ENCODE measurements at regions not wholly inside any gene's neighbourhood (a gene's known extent, or its start where the extent isn't known, plus 50 kb on each side); places are given as distances from the start of the nearest gene placed in this dataset.
"Not testable (repeated sequence)": the region's sequence is repeated elsewhere in the genome, so short reads cannot be mapped to it uniquely, and the experiment has no call there.

DNA sequence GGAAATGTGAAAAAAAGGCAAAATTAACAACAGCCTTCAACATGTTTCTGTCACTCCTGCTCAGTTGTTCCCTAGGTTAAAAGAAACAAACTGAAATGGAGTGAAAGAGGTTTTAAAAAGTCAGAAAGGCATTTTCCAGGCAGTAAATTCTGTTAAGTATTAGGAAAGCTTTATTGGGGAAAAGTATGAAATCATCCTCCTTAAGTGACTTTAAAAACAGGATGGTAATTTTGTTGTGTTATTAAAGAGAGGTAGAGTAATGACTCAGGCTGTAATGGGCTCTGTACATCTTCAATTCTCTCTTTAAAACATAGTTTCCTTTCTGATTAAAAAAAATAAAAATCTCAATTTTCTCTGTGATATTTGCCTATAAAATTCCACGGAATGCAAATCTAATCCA is 81.1 kb downstream of the OTOL1 start:
- no peaks in the 10 kb centered on the region for H3K4me1 Mint-ChIP-seq
- H3K4me3 Mint-ChIP-seq = no peak overlapping the region
- H3K27ac Mint-ChIP-seq = no peak overlapping the region
- DNase-seq (ENCODE audit: low spot score in 2 of 2) = no peak
- no peaks in the 10 kb centered on the region for H3K36me3 Mint-ChIP-seq
- ATAC-seq = no peak
- peaks cover 4% of the 10 kb centered on the region for H3K9me3 Mint-ChIP-seq

- no peak for ATAC-seq
- H3K9me3 Mint-ChIP-seq = peaks cover 4% of the 10 kb centered on the region
- H3K36me3 Mint-ChIP-seq = no peaks in the 10 kb centered on the region
- no peak overlapping the region for H3K4me3 Mint-ChIP-seq
- no peaks in the 10 kb centered on the region for H3K4me1 Mint-ChIP-seq
- H3K27ac Mint-ChIP-seq = no peak overlapping the region
- DNase-seq (ENCODE audit: low spot score in 2 of 2) = no peak
Observed at GRCh38 chr3:161579395-161580126, 83.0 kb downstream of the OTOL1 start.

- H3K27ac Mint-ChIP-seq = no peak overlapping the region
- ATAC-seq (no peak), DNase-seq (ENCODE audit: low spot score in 2 of 2) (no peak)
- H3K4me3 Mint-ChIP-seq = no peak overlapping the region
- peaks cover 4% of the 10 kb centered on the region for H3K9me3 Mint-ChIP-seq
- no peaks in the 10 kb centered on the region for H3K4me1 Mint-ChIP-seq
- no peaks in the 10 kb centered on the region for H3K36me3 Mint-ChIP-seq
Observed at GRCh38 chr3:161585922-161586321, 89.3 kb downstream of the OTOL1 start.

DNA sequence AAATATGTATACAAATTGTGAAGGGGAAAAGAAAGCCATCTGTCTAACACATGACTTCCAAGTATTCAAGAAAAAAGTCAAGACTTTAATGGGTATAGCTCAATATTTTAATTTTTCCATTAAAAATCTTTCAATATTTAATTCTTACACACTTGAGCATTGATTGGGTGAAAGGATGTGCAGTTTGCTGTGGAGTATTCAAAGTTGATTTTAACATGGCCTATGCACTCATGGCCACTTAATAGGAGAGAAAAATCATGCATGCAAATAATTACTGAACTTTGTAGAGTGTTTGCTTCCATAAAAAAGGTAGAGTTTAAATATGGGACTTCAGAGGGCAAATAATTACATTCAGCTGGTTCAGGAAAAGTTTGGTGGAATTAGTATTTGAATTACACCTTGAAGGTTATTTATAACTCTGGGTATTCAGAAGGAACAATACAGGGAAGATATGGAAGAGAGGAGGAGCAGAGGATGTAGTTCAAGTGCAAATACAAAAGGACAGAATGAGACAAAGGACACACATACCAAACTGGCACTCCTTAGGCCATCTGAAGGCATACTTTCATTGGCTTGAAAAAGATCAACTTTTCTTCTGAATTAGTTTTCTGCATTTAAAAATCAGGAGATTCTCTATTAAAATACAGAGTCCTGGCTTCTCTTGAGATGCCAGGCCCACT is 90.1 kb downstream of the OTOL1 start:
- ATAC-seq (no peak), DNase-seq (ENCODE audit: low spot score in 2 of 2) (no peak)
- Mint-ChIP-seq H3K9me3 (peaks cover 7% of the 10 kb centered on the region), H3K36me3 (no peaks in the 10 kb centered on the region), H3K4me1 (no peaks in the 10 kb centered on the region), H3K27ac (no peak overlapping the region), H3K4me3 (no peak overlapping the region)

GRCh38 chr3:161598639-161599038 is 102.0 kb downstream of the OTOL1 start:
- DNase-seq (ENCODE audit: low spot score in 2 of 2) (no peak), ATAC-seq (no peak)
- Mint-ChIP-seq H3K9me3 (no peaks in the 10 kb centered on the region), H3K36me3 (no peaks in the 10 kb centered on the region), H3K27ac (no peak overlapping the region), H3K4me1 (no peaks in the 10 kb centered on the region), H3K4me3 (no peak overlapping the region)

DNA sequence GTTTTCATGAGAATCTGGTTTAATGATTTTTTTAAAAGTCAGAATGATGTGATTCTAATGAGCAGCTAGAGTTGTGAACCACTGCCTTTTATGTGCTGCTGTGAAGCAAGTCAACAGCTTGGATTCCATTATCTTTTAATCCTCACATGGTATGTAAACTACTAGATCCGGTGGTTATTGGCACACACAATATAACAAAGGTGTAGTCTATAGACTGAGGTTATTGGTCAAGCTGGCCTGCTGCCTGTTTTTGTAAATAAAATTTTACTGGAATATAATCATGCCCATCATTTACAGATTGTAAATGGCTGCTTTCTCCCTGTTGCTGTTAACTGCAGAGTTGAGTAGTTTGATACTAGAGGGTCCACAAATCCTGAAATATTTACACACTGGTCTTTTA is 103.1 kb downstream of the OTOL1 start:
- ATAC-seq (no peak), DNase-seq (ENCODE audit: low spot score in 2 of 2) (no peak)
- Mint-ChIP-seq H3K36me3 (no peaks in the 10 kb centered on the region), H3K4me1 (no peaks in the 10 kb centered on the region), H3K9me3 (no peaks in the 10 kb centered on the region), H3K27ac (no peak overlapping the region), H3K4me3 (no peak overlapping the region)

DNA sequence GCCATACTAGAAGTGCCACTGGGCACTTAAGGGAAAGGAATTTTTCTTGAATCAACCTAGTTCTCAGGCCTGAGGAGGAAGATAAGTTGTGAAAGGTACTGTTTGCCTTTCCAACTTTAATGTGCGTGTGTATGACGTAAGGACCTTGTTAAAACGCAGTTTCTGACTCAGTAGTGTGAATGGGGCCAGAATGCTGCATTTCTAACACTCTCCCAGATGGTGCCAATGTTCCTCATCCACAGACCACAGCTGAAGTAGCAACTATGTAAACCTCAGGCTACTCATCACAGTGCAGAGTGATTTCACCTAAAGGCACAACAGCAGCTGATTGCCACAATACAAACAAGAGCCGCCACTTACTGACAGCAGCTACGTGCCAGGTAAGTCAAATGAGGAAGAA is 103.6 kb downstream of the OTOL1 start:
- no peak overlapping the region for H3K27ac Mint-ChIP-seq
- no peak overlapping the region for H3K4me3 Mint-ChIP-seq
- ATAC-seq (no peak), DNase-seq (ENCODE audit: low spot score in 2 of 2) (no peak)
- no peaks in the 10 kb centered on the region for H3K9me3 Mint-ChIP-seq
- H3K4me1 Mint-ChIP-seq = no peaks in the 10 kb centered on the region
- H3K36me3 Mint-ChIP-seq = no peaks in the 10 kb centered on the region

DNA sequence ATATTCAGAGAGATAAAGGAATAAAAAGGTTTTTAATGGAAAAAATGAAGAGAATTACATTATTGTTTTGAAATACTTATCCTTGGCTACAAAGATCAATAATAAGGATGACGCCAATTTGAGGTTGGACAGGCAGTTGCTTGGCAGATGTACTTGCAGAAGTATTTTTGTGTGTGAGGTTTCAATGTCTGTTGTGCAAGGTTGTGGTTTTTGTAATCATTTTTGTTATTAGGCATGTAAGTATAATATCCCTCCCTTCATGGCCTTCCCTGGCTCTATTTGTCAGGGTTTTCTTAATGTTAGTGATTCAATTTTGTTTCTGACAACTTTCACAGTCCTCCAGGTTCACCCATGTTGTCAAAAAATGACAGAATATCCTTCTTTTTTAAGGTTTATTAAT is 105.9 kb downstream of the OTOL1 start:
- Mint-ChIP-seq H3K36me3 (no peaks in the 10 kb centered on the region), H3K27ac (no peak overlapping the region)
- ATAC-seq = no peak

GRCh38 chr3:161602918-161603317 is 106.3 kb downstream of the OTOL1 start:
- Mint-ChIP-seq H3K9me3 (no peaks in the 10 kb centered on the region), H3K4me1 (no peaks in the 10 kb centered on the region), H3K4me3 (no peak overlapping the region), H3K27ac (no peak overlapping the region), H3K36me3 (no peaks in the 10 kb centered on the region)
- ATAC-seq = no peak
- no peak for DNase-seq (ENCODE audit: low spot score in 2 of 2)

More for the DNA sequence above, 105.9 kb downstream of the OTOL1 start:
- no peak for DNase-seq (ENCODE audit: low spot score in 2 of 2)
- Mint-ChIP-seq H3K4me1 (no peaks in the 10 kb centered on the region), H3K9me3 (no peaks in the 10 kb centered on the region), H3K4me3 (no peak overlapping the region)

- no peak for DNase-seq (ENCODE audit: low spot score in 2 of 2)
- Mint-ChIP-seq H3K27ac (no peak overlapping the region), H3K9me3 (peaks cover 3% of the 10 kb centered on the region), H3K36me3 (no peaks in the 10 kb centered on the region), H3K4me1 (no peaks in the 10 kb centered on the region), H3K4me3 (no peak overlapping the region)
- ATAC-seq = no peak
Observed at GRCh38 chr3:161607056-161607455, 110.4 kb downstream of the OTOL1 start.

- DNase-seq (ENCODE audit: low spot score in 2 of 2) = no peak
- Mint-ChIP-seq H3K4me3 (no peak overlapping the region), H3K27ac (no peak overlapping the region), H3K4me1 (no peaks in the 10 kb centered on the region), H3K9me3 (peaks cover 15% of the 10 kb centered on the region), H3K36me3 (no peaks in the 10 kb centered on the region)
- ATAC-seq = no peak
Observed at GRCh38 chr3:161619351-161619750, 122.7 kb downstream of the OTOL1 start.

GRCh38 chr3:161630794-161631193 is 134.2 kb downstream of the OTOL1 start:
- no peak for DNase-seq (ENCODE audit: low spot score in 2 of 2)
- H3K36me3 Mint-ChIP-seq = no peaks in the 10 kb centered on the region
- H3K9me3 Mint-ChIP-seq = peaks cover 13% of the 10 kb centered on the region
- H3K4me1 Mint-ChIP-seq = no peaks in the 10 kb centered on the region
- H3K4me3 Mint-ChIP-seq = no peak overlapping the region
- ATAC-seq = no peak
- no peak overlapping the region for H3K27ac Mint-ChIP-seq

GRCh38 chr3:161631536-161631935 is 134.9 kb downstream of the OTOL1 start:
- Mint-ChIP-seq H3K4me3 (no peak overlapping the region), H3K36me3 (no peaks in the 10 kb centered on the region), H3K4me1 (no peaks in the 10 kb centered on the region), H3K27ac (no peak overlapping the region), H3K9me3 (peaks cover 13% of the 10 kb centered on the region)
- DNase-seq (ENCODE audit: low spot score in 2 of 2) (no peak), ATAC-seq (no peak)

GRCh38 chr3:161637559-161637958 is 141.0 kb downstream of the OTOL1 start:
- Mint-ChIP-seq H3K9me3 (peaks cover 11% of the 10 kb centered on the region), H3K4me1 (no peaks in the 10 kb centered on the region), H3K27ac (no peak overlapping the region), H3K36me3 (no peaks in the 10 kb centered on the region), H3K4me3 (no peak overlapping the region)
- DNase-seq (ENCODE audit: low spot score in 2 of 2) (no peak), ATAC-seq (no peak)

- H3K4me1 Mint-ChIP-seq; H3K4me3 Mint-ChIP-seq; H3K27ac Mint-ChIP-seq; DNase-seq (ENCODE audit: low spot score in 2 of 2); H3K36me3 Mint-ChIP-seq; ATAC-seq: not testable (repeated sequence)
- H3K9me3 Mint-ChIP-seq = peaks cover 11% of the 10 kb centered on the region
Observed at GRCh38 chr3:161639095-161639494, 142.5 kb downstream of the OTOL1 start.

DNA sequence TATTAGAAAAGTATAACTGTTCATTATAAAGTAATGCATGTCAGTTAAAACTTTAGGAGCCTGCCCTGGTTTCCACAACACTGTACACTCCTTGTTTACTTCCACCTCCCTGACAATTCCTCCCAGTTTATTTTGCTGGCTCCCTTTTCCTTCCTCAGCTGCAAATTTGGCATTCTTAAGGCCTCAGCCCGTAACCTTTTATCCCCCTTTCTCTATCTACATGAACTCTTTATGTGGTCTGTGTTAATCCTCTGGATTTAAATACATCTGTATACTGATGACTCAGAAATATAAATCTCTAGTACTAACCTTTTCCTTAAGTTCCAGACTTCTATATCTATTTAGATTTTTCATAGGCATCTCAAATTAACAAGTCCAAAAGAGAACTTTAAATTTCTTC is 143.6 kb downstream of the OTOL1 start:
- Mint-ChIP-seq H3K36me3 (no peaks in the 10 kb centered on the region), H3K4me1 (no peaks in the 10 kb centered on the region), H3K9me3 (peaks cover 8% of the 10 kb centered on the region), H3K27ac (no peak overlapping the region), H3K4me3 (no peak overlapping the region)
- DNase-seq (ENCODE audit: low spot score in 2 of 2) (no peak), ATAC-seq (no peak)

All from stimulated activated effector memory CD8-positive, alpha-beta T cell treated with anti-CD3 and anti-CD28 coated beads, Interleukin-12 subunit alpha, Interleukin-12 subunit beta, amount 100 ng/mL, for 72 hours (primary cell).